Stomach (tissue), 4 donors: ENCODE measurements at regions not wholly inside any gene's neighbourhood (a gene's known extent, or its start where the extent isn't known, plus 50 kb on each side); places are given as distances from the start of the nearest gene placed in this dataset.

Source experiments
- CTCF ChIP-seq, 7 experiments: fragments of 450-650 bp in 4 of 7; fragments of 200-600 bp in 3 of 7; sonication (generic) in 3 of 7; IDR thresholded peaks; one replicate each; pipeline ENCODE4 v1.5.1; 2016 to 2019; ENCODE audit warnings: antibody characterized with exemption in 7 of 7, control low read depth in 2 of 7, mild to moderate bottlenecking in 1 of 7
- EP300 ChIP-seq: sonication (generic); formaldehyde crosslinking; IDR thresholded peaks from one replicate; pipeline ENCODE4 v1.6.1; 2017; ENCODE audit warnings: antibody characterized with exemption
- POLR2A ChIP-seq, 4 donors: fragments of 450-650 bp; IDR thresholded peaks; one replicate each; pipeline ENCODE4 v1.6.1; 2016; ENCODE audit warnings: antibody characterized with exemption in 4 of 4, control low read depth in 2 of 4, mild to moderate bottlenecking in 1 of 4, moderate library complexity in 1 of 4
- POLR2AphosphoS5 ChIP-seq, 3 donors: sonication (generic); formaldehyde crosslinking; IDR thresholded peaks; one replicate each; pipeline ENCODE4 v1.6.1; 2016; ENCODE audit warnings: antibody characterized with exemption in 3 of 3

DNA sequence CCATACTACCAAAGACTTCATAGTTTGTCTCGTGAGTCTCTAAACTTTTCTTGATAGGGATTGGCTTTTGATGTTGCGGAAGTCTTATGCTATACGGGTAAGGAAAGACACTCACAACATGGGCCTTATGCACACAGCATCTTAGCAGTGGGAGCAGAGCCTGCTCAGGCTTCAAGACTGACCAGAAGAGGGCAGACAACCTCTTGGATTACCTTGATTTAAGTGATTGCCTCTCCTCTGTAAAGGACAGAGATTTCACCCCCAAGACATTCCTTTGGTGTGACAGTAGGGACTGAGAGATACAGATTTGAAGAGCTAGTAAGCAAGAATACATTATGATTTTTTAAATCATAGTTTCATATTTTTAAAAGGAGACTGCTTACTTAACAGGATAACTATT lies 71.0 kb upstream of the SAMD3 start:
- TF ChIP-seq CTCF (IDR thresholded peaks at IDR 0.05) = peak in 1 of 7 experiments; percentile 14
- no peak for TF ChIP-seq POLR2AphosphoS5 (IDR thresholded peaks at IDR 0.05)
- TF ChIP-seq POLR2A (IDR thresholded peaks at IDR 0.05) = no peak
- no peak for TF ChIP-seq EP300
